MM.1S (cell line): ENCODE measurements at regions not wholly inside any gene's neighbourhood (a gene's known extent, or its start where the extent isn't known, plus 50 kb on each side); places are given as distances from the start of the nearest gene placed in this dataset.

ENCODE experiments used
- DNase-seq: peaks from one replicate; pipeline ENCODE4 v3.0.0-alpha.2; 2015
- H2AFZ ChIP-seq: fragments of 300-600 bp; sonication (generic); 2 replicates; pipeline ENCODE4 v1.6.0; 2016; ENCODE audit warnings: antibody characterized with exemption, low read length
- H3F3A ChIP-seq: fragments of 300-600 bp; sonication (generic); 2 replicates; pipeline ENCODE4 v1.6.1; 2016; ENCODE audit warnings: mild to moderate bottlenecking, antibody characterized with exemption, low read length, moderate library complexity, mixed read lengths; ENCODE audit not compliant: insufficient read depth
- H3K27ac ChIP-seq: fragments of 300-600 bp; sonication (generic); 2 replicates; pipeline ENCODE4 v1.5.1; 2016; ENCODE audit warnings: mild to moderate bottlenecking, low read length
- H3K27me3 ChIP-seq: fragments of 300-600 bp; sonication (generic); replicated peaks from 2 replicates; pipeline ENCODE4 v1.6.0; 2016; ENCODE audit warnings: low read length; ENCODE audit not compliant: insufficient read depth
- H3K36me3 ChIP-seq: fragments of 300-600 bp; sonication (generic); replicated peaks from 2 replicates; pipeline ENCODE4 v1.6.1; 2016; ENCODE audit warnings: mild to moderate bottlenecking, low read length, mixed read lengths; ENCODE audit not compliant: insufficient read depth
- H3K4me1 ChIP-seq: fragments of 300-600 bp; sonication (generic); 2 replicates; pipeline ENCODE4 v1.6.1; 2016; ENCODE audit warnings: low read length, mixed read lengths
- H3K4me2 ChIP-seq: fragments of 300-600 bp; sonication (generic); 2 replicates; pipeline ENCODE4 v1.6.0; 2016; ENCODE audit warnings: low read depth, low read length
- H3K4me3 ChIP-seq: fragments of 300-600 bp; sonication (generic); 2 replicates; pipeline ENCODE4 v1.5.1; 2016; ENCODE audit warnings: low read length, mixed read lengths
- H3K79me2 ChIP-seq: fragments of 300-600 bp; sonication (generic); 2 replicates; pipeline ENCODE4 v1.6.1; 2016; ENCODE audit warnings: mixed run types, low read length, mixed read lengths
- H3K9ac ChIP-seq: fragments of 300-600 bp; sonication (generic); 2 replicates; pipeline ENCODE4 v1.6.1; 2016; ENCODE audit warnings: low read length, mixed read lengths
- H3K9me2 ChIP-seq: fragments of 300-600 bp; sonication (generic); replicated peaks from 2 replicates; pipeline ENCODE4 v1.6.1; 2016; ENCODE audit warnings: mild to moderate bottlenecking, low read length, mixed read lengths; ENCODE audit not compliant: insufficient read depth
- H3K9me3 ChIP-seq: fragments of 300-600 bp; sonication (generic); replicated peaks from 2 replicates; pipeline ENCODE4 v1.6.1; 2016; ENCODE audit warnings: mild to moderate bottlenecking, low read length, mixed read lengths; ENCODE audit not compliant: insufficient read depth
- H4K20me1 ChIP-seq: fragments of 300-600 bp; sonication (generic); 2 replicates; pipeline ENCODE4 v1.6.1; 2016; ENCODE audit warnings: mild to moderate bottlenecking, low read length, moderate library complexity, mixed read lengths; ENCODE audit not compliant: insufficient read depth
- EZH2 ChIP-seq: fragments of 300-600 bp; sonication (generic); optimal IDR thresholded peaks from 2 replicates; pipeline ENCODE3; 2017; ENCODE audit warnings: low read depth, mild to moderate bottlenecking, antibody characterized with exemption, low read length, mixed read lengths
- EZH2phosphoT487 ChIP-seq: fragments of 300-600 bp; sonication (generic); IDR thresholded peaks from 2 replicates; pipeline ENCODE4 v1.6.1; 2018; ENCODE audit warnings: antibody characterized with exemption, low read length
- TF ChIP-seq, protein P1 (sequence below): fragments of 300-600 bp; sonication (generic); IDR thresholded peaks from 2 replicates; pipeline ENCODE4 v1.5.1; 2016; ENCODE audit warnings: antibody characterized with exemption, low read length, mixed read lengths

DNA sequence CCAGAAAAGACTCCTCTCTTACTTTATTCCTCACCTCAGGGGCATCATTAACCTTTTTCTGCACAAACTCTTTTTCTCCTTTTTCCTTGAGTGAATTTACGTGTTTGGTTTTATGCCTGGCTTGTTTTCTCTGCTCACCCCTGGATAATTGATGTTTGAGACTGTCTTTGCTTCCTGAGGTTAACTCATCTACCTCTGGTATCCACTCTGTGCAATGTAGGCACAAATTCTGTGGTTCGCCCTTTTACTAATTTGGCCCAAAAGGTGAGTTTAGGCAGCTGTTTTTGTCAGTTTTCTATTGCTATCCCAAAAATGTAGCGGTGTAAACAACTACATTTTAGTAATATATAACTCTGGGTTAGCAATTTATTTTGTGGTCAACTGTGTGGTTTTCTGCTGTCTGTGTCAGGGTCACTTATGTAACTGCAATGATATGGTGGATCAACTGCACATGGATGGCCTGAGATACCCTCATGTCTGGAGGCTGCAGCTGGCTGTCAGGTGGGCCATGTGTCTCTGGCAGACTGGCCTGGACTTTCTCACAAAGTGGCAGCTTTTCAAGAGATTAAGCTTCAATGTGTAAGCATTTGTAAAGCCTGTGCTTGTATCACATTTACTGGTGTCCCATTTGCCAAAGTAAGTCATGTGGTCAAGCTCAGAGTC is 329.7 kb downstream of the FSIP2 start:
- no peak overlapping the region for H2AFZ ChIP-seq
- no peaks in the 10 kb centered on the region for H3F3A ChIP-seq
- H3K36me3 ChIP-seq: no peaks in the 10 kb centered on the region
- H3K79me2 ChIP-seq: no peaks in the 10 kb centered on the region
- H3K9me2 ChIP-seq: no peaks in the 10 kb centered on the region
- no peak overlapping the region for H3K9ac ChIP-seq
- DNase-seq: no peak
- no peaks in the 10 kb centered on the region for H4K20me1 ChIP-seq
- H3K4me1 ChIP-seq: no peaks in the 10 kb centered on the region
- TF ChIP-seq, protein P1, sequence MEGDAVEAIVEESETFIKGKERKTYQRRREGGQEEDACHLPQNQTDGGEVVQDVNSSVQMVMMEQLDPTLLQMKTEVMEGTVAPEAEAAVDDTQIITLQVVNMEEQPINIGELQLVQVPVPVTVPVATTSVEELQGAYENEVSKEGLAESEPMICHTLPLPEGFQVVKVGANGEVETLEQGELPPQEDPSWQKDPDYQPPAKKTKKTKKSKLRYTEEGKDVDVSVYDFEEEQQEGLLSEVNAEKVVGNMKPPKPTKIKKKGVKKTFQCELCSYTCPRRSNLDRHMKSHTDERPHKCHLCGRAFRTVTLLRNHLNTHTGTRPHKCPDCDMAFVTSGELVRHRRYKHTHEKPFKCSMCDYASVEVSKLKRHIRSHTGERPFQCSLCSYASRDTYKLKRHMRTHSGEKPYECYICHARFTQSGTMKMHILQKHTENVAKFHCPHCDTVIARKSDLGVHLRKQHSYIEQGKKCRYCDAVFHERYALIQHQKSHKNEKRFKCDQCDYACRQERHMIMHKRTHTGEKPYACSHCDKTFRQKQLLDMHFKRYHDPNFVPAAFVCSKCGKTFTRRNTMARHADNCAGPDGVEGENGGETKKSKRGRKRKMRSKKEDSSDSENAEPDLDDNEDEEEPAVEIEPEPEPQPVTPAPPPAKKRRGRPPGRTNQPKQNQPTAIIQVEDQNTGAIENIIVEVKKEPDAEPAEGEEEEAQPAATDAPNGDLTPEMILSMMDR: no peak
- no peak for TF ChIP-seq EZH2
- TF ChIP-seq EZH2phosphoT487: no peak
- no peak overlapping the region for H3K4me3 ChIP-seq
- H3K27ac ChIP-seq: no peak overlapping the region
- H3K27me3 ChIP-seq: no peaks in the 10 kb centered on the region
- H3K9me3 ChIP-seq: no peaks in the 10 kb centered on the region
- H3K4me2 ChIP-seq: no peak overlapping the region

DNA sequence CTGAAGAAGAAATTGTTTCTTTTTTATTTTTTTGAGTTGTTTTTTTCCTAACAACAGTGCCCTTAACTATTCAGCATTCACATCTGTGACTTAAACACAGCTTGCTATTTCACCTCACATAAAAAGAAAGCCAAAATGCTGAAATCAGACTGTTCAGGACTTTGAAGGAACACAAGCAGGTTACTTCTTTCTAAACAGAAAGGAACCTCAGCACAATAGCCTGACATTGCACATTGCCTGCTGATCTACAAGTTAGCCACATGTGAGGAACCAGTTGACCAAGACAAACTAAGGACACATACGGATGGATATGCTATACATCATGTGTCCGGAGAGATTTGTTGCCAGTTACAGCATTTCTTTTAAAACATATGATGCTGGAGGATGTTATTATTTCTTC is 331.1 kb downstream of the FSIP2 start:
- Histone ChIP-seq H3K9me2 (no peaks in the 10 kb centered on the region), H3K4me3 (no peak overlapping the region), H3K9me3 (no peaks in the 10 kb centered on the region), H4K20me1 (no peaks in the 10 kb centered on the region), H3K4me1 (no peaks in the 10 kb centered on the region), H3K27me3 (no peaks in the 10 kb centered on the region), H3K9ac (no peak overlapping the region), H3K79me2 (no peaks in the 10 kb centered on the region), H3K27ac (no peak overlapping the region), H3F3A (no peaks in the 10 kb centered on the region), H3K4me2 (no peak overlapping the region), H3K36me3 (no peaks in the 10 kb centered on the region), H2AFZ (no peak overlapping the region)
- TF ChIP-seq EZH2phosphoT487 (no peak), EZH2 (no peak)
- TF ChIP-seq, protein P1: no peak
- DNase-seq: no peak

DNA sequence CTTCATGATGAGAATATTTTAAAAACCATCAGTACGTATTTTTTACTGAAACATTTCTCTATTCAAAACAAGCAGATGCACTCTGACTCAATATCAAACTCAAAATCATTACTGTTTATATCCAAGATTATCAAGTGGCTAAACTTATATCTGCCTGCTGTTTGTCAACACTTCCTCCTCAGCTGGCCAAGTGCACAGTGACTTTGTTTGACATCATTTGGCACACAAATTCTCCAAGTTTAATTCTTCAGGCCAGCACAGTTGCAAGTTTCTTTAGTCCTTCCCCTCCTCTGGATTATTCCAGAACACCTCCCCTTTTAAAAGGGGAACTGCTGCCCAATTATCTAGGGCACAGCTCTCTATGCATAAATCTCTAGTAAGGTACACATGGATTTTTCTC is 346.6 kb downstream of the FSIP2 start:
- no peak overlapping the region for H3K4me2 ChIP-seq

More for the DNA sequence above, 346.6 kb downstream of the FSIP2 start:
- H3K9ac ChIP-seq: no peak overlapping the region
- no peak overlapping the region for H3K27ac ChIP-seq
- no peaks in the 10 kb centered on the region for H3K9me2 ChIP-seq
- H3F3A ChIP-seq: no peaks in the 10 kb centered on the region
- TF ChIP-seq EZH2phosphoT487 (no peak), EZH2 (no peak)
- TF ChIP-seq, protein P1: no peak
- H3K79me2 ChIP-seq: no peaks in the 10 kb centered on the region
- 0 out of 2 replicates have a peak, but pooled peaks cover 2% of the 10 kb centered on the region for H3K4me1 ChIP-seq
- H3K36me3 ChIP-seq: no peaks in the 10 kb centered on the region
- no peaks in the 10 kb centered on the region for H3K27me3 ChIP-seq
- DNase-seq: no peak
- H3K4me3 ChIP-seq: no peak overlapping the region
- H3K9me3 ChIP-seq: no peaks in the 10 kb centered on the region
- no peaks in the 10 kb centered on the region for H4K20me1 ChIP-seq
- H2AFZ ChIP-seq: no peak overlapping the region
